Ovary (tissue), 7 donors: ENCODE measurements at regions not wholly inside any gene's neighbourhood (a gene's known extent, or its start where the extent isn't known, plus 50 kb on each side); places are given as distances from the start of the nearest gene placed in this dataset.
A peak's percentile ranks its signal among the peaks of the same experiment; 100 is the strongest.
"Not testable (repeated sequence)": the region's sequence is repeated elsewhere in the genome, so short reads cannot be mapped to it uniquely, and the experiment has no call there.

ENCODE experiments used
- DNase-seq, 5 donors: peaks; one replicate each; pipeline ENCODE4 v3.0.0-alpha.2; 2019 to 2020
- H3K27ac ChIP-seq, 2 donors: fragments of 200-600 bp; one replicate each; pipeline versions ENCODE4 v1.5.1 to v1.8.0; 2019 to 2022
- H3K27me3 ChIP-seq: fragments of 200-600 bp; one replicate; pipeline ENCODE4 v1.8.0; 2022
- H3K36me3 ChIP-seq: fragments of 200-600 bp; sonication (generic); one replicate; pipeline ENCODE4 v1.5.1; 2019
- H3K4me1 ChIP-seq: one replicate; pipeline ENCODE4 v1.8.1; 2013; ENCODE audit warnings: mild to moderate bottlenecking, moderate library complexity; ENCODE audit not compliant: insufficient read depth
- H3K4me3 ChIP-seq: fragments of 200-600 bp; sonication (generic); one replicate; pipeline ENCODE4 v1.5.1; 2017
- H3K9me3 ChIP-seq, 2 donors: fragments of 200-600 bp in 1 of 2; sonication (generic) in 1 of 2; one replicate each; pipeline versions ENCODE4 v1.5.1 to v1.8.1; 2013 to 2019; ENCODE audit warnings: mild to moderate bottlenecking in 1 of 2, moderate library complexity in 1 of 2
- CTCF ChIP-seq, 3 donors: fragments of 450-650 bp in 2 of 3; fragments of 200-600 bp in 1 of 3; IDR thresholded peaks; one replicate each; pipeline versions ENCODE4 v1.5.1 to v1.8.0; 2016 to 2022; ENCODE audit warnings: antibody characterized with exemption in 3 of 3, mild to moderate bottlenecking in 1 of 3
- EP300 ChIP-seq: sonication (generic); formaldehyde crosslinking; IDR thresholded peaks from one replicate; pipeline ENCODE4 v1.6.1; 2017; ENCODE audit warnings: antibody characterized with exemption
- POLR2A ChIP-seq: fragments of 450-650 bp; IDR thresholded peaks from one replicate; pipeline ENCODE4 v1.6.1; 2017; ENCODE audit warnings: antibody characterized with exemption, mild to moderate bottlenecking, moderate library complexity
- WGBS, 3 donors: extraction: QIAGEN DNeasy Blood & Tissue Kit in 1 of 3; methylation state at CpG; one replicate each; pipeline versions ENCODE4 v1.1.5 to v1.1.7; 2013 to 2017; 5-methylcytosine and 5-hydroxymethylcytosine counted together
- intact Hi-C, 4 donors: fragments of 100-400 bp; cut with DNase I; formaldehyde crosslinking; loops; one replicate each; pipeline versions ENCODE4 v1.11.0 to v1.15.1; 2022 to 2023
- donor health status: DM: no; HTN: no; CAD: no; lungs with moderate emphysema.
- donor health status: DM: no; HTN: no; CAD: no.
- donor health status: Bipolar disorder and iron deficiency.
- donor health status: DM: no; HTN: no; CAD: no.
- donor health status: DM: yes; HTN: yes; CAD: no.

- no peak for DNase-seq
- Histone ChIP-seq H3K9me3 (no peaks in the 10 kb centered on the region), H3K27ac (no peak overlapping the region), H3K4me1 (no peaks in the 10 kb centered on the region), H3K27me3 (no peaks in the 10 kb centered on the region), H3K36me3 (no peaks in the 10 kb centered on the region), H3K4me3 (no peak overlapping the region)
- WGBS, 3 donors: 90 to 92% (median 90%) methylated on average over 3 of the region's 3 CpGs
- TF ChIP-seq EP300: no peak
- TF ChIP-seq CTCF (IDR thresholded peaks at IDR 0.05): no peak
- no peak for TF ChIP-seq POLR2A
- intact Hi-C loops: no loop called here
Observed at GRCh38 chr10:3559527-3559926, 225.5 kb downstream of the KLF6 start.

GRCh38 chr10:3559011-3559410 is 226.0 kb downstream of the KLF6 start:
- H3K27me3 ChIP-seq: no peaks in the 10 kb centered on the region
- no peak overlapping the region for H3K27ac ChIP-seq
- no peaks in the 10 kb centered on the region for H3K9me3 ChIP-seq
- TF ChIP-seq CTCF (IDR thresholded peaks at IDR 0.05): no peak
- TF ChIP-seq EP300: no peak
- TF ChIP-seq POLR2A: no peak
- intact Hi-C loops: no loop called here
- no peak for DNase-seq
- no peaks in the 10 kb centered on the region for H3K4me1 ChIP-seq
- WGBS, 3 donors: 90 to 94% (median 91%) methylated on average over 2 of the region's 2 CpGs
- no peak overlapping the region for H3K4me3 ChIP-seq
- H3K36me3 ChIP-seq: no peaks in the 10 kb centered on the region

- 87 to 90% (median 88%) methylated on average over 46 of the region's 46 CpGs for WGBS, 3 donors
- peak in 3 of 5 donors; percentile 35 to 62 (median 47) for DNase-seq
Observed at GRCh38 chr10:3556191-3557017, 228.6 kb downstream of the KLF6 start.

GRCh38 chr10:3554121-3554522 is 230.9 kb downstream of the KLF6 start:
- no peaks in the 10 kb centered on the region for H3K36me3 ChIP-seq
- WGBS, 3 donors: 49 to 71% (median 63%) methylated on average over 10 of the region's 10 CpGs
- intact Hi-C loops: no loop called here
- no peak overlapping the region for H3K4me3 ChIP-seq
- no peaks in the 10 kb centered on the region for H3K4me1 ChIP-seq
- H3K9me3 ChIP-seq: no peaks in the 10 kb centered on the region
- H3K27me3 ChIP-seq: no peaks in the 10 kb centered on the region
- DNase-seq: no peak
- TF ChIP-seq CTCF (IDR thresholded peaks at IDR 0.05): no peak
- no peak overlapping the region for H3K27ac ChIP-seq

More at GRCh38 chr10:3556191-3557017, 228.6 kb downstream of the KLF6 start:
- H3K4me1 ChIP-seq, H3K27ac ChIP-seq, intact Hi-C loops, H3K36me3 ChIP-seq, H3K9me3 ChIP-seq, H3K4me3 ChIP-seq, H3K27me3 ChIP-seq: not testable (repeated sequence)

- no peak overlapping the region for H3K27ac ChIP-seq
- 90 to 94% (median 93%) methylated on average over 9 of the region's 9 CpGs for WGBS, 3 donors
- no peak overlapping the region for H3K4me3 ChIP-seq
- TF ChIP-seq CTCF (IDR thresholded peaks at IDR 0.05) (no peak), POLR2A (no peak), EP300 (no peak)
- no peaks in the 10 kb centered on the region for H3K27me3 ChIP-seq
- no peak for DNase-seq
- no peaks in the 10 kb centered on the region for H3K36me3 ChIP-seq
- H3K4me1 ChIP-seq: no peaks in the 10 kb centered on the region
- no peaks in the 10 kb centered on the region for H3K9me3 ChIP-seq
- intact Hi-C loops: no loop called here
Observed at GRCh38 chr10:3552281-3552680, 232.7 kb downstream of the KLF6 start.
